ENCODE measurements at regions not wholly inside any gene's neighbourhood (a gene's known extent, or its start where the extent isn't known, plus 50 kb on each side); places are given as distances from the start of the nearest gene placed in this dataset.
A peak's percentile ranks its signal among the peaks of the same experiment; 100 is the strongest.

DNA sequence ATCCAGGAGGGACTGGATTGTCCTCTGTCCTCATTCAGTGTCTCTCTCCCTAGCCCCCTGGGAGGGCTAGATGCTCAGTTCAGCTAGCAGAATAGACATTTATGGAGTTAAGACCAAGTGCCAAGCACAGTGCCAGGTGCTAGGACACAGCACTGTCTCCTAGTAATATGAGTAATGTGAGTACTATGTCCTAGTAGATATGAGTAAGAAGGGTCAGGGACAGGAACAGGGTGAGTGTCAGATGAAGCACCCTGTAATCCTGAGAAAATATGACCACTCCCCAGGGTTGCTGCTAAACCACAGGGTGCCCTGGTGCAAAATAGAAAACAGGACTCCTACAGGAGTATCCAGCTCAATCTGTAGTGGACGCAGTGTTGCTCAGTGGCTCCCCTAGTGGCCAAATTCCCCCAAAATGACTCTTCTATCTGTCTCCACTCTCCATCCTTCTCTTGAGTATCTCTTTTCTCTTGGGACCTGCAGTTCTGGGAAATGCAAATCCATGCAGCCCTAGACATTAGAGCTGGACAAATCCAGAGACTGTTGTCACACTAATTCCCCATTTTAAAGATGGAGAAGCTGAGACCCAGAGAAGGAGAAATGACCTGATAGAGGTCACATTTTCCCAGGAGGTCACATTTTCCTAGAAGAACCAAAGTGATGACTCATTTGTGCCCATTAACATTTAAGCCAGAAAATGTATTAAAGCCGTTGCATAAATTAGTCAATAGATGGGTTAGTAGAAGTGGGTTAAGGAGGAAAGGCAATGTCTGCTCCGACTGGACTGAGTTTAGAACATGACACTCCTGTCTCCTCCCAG lies 214.3 kb downstream of the NXPE2 start:
- TF ChIP-seq, protein P1, sequence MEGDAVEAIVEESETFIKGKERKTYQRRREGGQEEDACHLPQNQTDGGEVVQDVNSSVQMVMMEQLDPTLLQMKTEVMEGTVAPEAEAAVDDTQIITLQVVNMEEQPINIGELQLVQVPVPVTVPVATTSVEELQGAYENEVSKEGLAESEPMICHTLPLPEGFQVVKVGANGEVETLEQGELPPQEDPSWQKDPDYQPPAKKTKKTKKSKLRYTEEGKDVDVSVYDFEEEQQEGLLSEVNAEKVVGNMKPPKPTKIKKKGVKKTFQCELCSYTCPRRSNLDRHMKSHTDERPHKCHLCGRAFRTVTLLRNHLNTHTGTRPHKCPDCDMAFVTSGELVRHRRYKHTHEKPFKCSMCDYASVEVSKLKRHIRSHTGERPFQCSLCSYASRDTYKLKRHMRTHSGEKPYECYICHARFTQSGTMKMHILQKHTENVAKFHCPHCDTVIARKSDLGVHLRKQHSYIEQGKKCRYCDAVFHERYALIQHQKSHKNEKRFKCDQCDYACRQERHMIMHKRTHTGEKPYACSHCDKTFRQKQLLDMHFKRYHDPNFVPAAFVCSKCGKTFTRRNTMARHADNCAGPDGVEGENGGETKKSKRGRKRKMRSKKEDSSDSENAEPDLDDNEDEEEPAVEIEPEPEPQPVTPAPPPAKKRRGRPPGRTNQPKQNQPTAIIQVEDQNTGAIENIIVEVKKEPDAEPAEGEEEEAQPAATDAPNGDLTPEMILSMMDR (IDR thresholded peaks at IDR 0.05), result peak in 3 of 6 experiments; percentile 14 to 33 (median 14)
- no peak for TF ChIP-seq POLR2A (IDR thresholded peaks at IDR 0.05)

Data from adrenal gland (tissue), 5 donors.